ENCODE measurements at regions not wholly inside any gene's neighbourhood (a gene's known extent, or its start where the extent isn't known, plus 50 kb on each side); places are given as distances from the start of the nearest gene placed in this dataset.
"Not testable (repeated sequence)": the region's sequence is repeated elsewhere in the genome, so short reads cannot be mapped to it uniquely, and the experiment has no call there.

DNA sequence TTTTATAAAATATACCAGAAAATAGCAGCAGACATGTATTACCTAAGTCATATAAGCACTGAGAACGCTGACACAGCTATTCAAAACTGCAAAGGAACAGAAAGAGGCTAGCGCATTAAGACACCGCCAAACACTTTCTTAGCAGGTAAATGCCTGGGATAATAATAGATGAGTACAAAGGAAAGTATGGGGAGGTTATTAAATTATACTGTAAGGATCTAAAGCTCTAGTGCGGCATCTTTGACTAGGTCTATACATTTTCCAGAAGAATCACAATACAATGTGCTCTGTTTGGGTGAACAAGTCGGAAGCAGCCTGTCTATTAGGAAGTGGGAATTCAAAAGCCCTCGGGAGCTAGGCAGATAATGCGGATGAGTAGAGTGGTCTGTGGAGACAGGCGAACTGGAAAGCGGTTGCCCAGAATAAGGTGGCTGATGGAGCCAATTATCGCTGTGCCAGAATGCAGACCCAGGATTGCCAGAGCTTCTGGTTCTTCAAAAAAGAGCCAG is 443.6 kb upstream of the TENM3 start:
- TF ChIP-seq, protein P1, sequence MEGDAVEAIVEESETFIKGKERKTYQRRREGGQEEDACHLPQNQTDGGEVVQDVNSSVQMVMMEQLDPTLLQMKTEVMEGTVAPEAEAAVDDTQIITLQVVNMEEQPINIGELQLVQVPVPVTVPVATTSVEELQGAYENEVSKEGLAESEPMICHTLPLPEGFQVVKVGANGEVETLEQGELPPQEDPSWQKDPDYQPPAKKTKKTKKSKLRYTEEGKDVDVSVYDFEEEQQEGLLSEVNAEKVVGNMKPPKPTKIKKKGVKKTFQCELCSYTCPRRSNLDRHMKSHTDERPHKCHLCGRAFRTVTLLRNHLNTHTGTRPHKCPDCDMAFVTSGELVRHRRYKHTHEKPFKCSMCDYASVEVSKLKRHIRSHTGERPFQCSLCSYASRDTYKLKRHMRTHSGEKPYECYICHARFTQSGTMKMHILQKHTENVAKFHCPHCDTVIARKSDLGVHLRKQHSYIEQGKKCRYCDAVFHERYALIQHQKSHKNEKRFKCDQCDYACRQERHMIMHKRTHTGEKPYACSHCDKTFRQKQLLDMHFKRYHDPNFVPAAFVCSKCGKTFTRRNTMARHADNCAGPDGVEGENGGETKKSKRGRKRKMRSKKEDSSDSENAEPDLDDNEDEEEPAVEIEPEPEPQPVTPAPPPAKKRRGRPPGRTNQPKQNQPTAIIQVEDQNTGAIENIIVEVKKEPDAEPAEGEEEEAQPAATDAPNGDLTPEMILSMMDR (IDR thresholded peaks at IDR 0.05; ENCODE audit: insufficient read depth, low read depth, low read length), result no peak
- no peak for DNase-seq (ENCODE audit: low read depth)
- H3K4me3 ChIP-seq (ENCODE audit: low read depth, low read length), result no peak overlapping the region

DNA sequence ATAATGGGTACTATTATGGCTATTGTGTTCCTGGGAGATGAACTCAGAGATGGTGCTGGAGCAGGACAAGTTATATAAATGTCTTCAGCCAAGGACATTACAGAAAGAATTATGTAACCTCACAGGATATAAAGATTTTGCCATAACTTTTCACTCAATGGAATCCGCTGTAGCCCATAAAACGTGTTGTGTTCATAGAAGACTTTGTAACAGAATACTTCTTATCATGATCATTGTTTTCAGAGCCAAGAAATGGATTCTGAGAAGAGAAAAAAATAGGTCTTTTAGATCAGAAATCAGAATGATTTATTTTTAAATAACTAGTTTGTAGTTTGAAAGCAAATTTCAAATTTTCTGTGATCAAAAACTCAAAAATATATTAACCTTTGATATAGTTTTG is 441.0 kb upstream of the TENM3 start:
- DNase-seq (ENCODE audit: low read depth), result no peak
- H3K4me3 ChIP-seq (ENCODE audit: low read depth, low read length), result no peak overlapping the region
- TF ChIP-seq, protein P1 (IDR thresholded peaks at IDR 0.05; ENCODE audit: insufficient read depth, low read depth, low read length), result no peak

DNA sequence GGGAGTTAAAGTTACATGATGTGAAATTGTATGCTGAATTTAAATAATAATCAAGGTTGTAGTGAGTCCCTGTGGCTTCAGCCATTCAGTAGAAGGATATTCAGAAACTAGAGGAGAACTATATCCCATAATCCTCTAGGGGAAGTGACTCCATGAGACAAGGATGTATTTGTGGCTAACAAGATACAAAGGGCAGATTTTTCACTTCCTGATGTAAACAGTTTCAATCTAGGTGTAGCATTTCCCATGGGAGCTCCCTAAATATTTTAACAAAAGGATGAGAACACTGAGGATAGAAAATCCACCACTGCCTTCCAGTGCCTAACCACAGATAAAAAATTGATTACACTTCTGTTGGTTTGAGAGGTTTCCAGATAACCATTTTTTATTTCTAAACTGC is 435.4 kb upstream of the TENM3 start:
- no peak overlapping the region for H3K4me3 ChIP-seq (ENCODE audit: low read depth, low read length)
- TF ChIP-seq, protein P1 (IDR thresholded peaks at IDR 0.05; ENCODE audit: insufficient read depth, low read depth, low read length), result no peak
- DNase-seq (ENCODE audit: low read depth), result no peak

DNA sequence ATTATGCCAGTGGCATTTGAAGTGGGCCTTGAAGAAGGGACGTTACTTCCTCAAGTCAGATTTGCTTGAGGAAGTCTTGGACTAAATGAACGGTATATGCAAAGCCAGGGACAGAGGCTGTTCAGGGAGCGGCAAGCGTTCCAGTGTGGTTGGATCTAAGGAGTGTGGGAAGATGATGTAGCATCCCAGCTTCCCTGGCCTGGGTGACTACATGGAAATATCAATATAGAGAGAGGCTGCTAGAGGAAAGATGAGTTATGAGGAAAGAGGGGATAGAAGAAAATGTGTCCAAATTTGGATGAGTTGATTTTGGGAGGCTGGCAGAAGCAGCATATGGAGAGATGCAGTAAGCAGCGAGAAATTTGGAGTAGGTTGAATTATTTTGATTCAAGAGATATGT is 432.5 kb upstream of the TENM3 start:
- TF ChIP-seq, protein P1 (IDR thresholded peaks at IDR 0.05; ENCODE audit: insufficient read depth, low read depth, low read length), result no peak
- no peak overlapping the region for H3K4me3 ChIP-seq (ENCODE audit: low read depth, low read length)
- DNase-seq (ENCODE audit: low read depth), result no peak

DNA sequence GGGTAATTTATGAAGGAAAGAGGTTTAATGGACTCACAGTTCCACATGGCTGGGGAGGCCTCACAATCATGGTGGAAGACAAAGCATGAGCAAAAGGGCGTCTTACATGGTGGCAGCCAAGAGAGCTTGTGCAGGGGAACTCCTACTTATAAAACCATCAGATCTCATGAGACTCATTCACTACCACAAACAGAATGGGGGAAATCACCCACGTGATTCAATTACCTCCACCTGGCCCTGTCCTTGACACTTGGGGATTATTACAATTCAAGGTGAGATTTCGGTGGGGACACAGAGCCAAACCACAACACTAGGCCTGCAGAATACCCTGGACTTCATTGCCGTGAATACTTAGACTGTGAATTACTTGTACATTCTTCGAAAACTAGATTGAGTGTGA is 431.7 kb upstream of the TENM3 start:
- H3K4me3 ChIP-seq (ENCODE audit: low read depth, low read length); DNase-seq (ENCODE audit: low read depth): not testable (repeated sequence)

DNA sequence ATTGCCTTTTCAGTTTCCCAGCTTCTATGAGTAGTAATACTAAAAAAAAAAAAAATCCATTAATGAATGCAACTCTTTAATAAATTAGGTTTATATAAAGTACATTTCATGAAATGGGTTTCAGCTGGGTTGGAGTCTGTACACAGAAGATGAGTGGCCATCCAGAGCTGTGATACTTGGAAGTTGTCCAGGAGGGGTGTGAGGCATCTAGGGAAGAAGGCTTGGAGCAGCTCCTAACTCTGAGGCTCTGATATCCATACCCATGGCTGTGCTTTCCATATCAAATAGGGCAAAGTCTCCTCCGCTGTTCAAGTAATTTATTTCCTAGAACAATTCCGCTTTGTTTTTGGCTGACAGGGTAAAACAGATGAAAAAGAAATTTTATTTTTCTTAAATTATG is 423.3 kb upstream of the TENM3 start:
- TF ChIP-seq, protein P1 (IDR thresholded peaks at IDR 0.05; ENCODE audit: insufficient read depth, low read depth, low read length), result no peak
- DNase-seq (ENCODE audit: low read depth), result no peak
- H3K4me3 ChIP-seq (ENCODE audit: low read depth, low read length), result no peak overlapping the region

DNA sequence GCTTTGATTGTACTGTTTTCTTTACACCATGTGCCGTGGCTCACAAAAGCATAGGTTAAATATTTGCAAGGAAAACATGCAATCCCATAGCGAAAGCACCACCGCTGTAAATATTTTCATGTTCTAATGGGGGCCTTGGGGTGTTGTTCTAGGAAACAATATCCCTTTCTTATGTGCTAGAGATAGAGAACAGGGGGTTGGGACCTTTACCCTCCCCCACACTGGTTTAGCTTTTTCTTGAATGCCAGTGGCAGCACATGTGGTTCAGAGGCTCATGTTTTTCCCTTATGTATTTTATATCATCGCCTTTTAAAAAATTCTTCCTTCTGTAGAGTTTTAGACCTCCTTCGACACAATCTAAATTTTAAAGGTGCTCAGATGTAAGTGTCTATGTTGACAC is 422.6 kb upstream of the TENM3 start:
- H3K4me3 ChIP-seq (ENCODE audit: low read depth, low read length), result no peak overlapping the region
- DNase-seq (ENCODE audit: low read depth), result no peak
- TF ChIP-seq, protein P1 (IDR thresholded peaks at IDR 0.05; ENCODE audit: insufficient read depth, low read depth, low read length), result no peak
